Right hindlimb (tissue), 1 donor: ENCODE measurements at regions not wholly inside any gene's neighbourhood (a gene's known extent, or its start where the extent isn't known, plus 50 kb on each side); places are given as distances from the start of the nearest gene placed in this dataset.

Source experiments
- DNase-seq: peaks from one replicate; pipeline ENCODE4 v3.0.0-alpha.2; 2018

- no peak for DNase-seq
Observed at GRCh38 chr15:31151301-31152233, 50.0 kb upstream of the TRPM1 start.

- no peak for DNase-seq
Observed at GRCh38 chr15:31153531-31153930, 52.0 kb upstream of the TRPM1 start.

- no peak for DNase-seq
Observed at GRCh38 chr15:31155151-31155550, 53.6 kb upstream of the TRPM1 start.

GRCh38 chr15:31156226-31156625 is 54.7 kb upstream of the TRPM1 start:
- no peak for DNase-seq

- no peak for DNase-seq
Observed at GRCh38 chr15:31156808-31157207, 55.3 kb upstream of the TRPM1 start.

- no peak for DNase-seq
Observed at GRCh38 chr15:31157644-31158069, 56.1 kb upstream of the TRPM1 start.

GRCh38 chr15:31158858-31159569 is 57.5 kb upstream of the TRPM1 start:
- no peak for DNase-seq

- no peak for DNase-seq
Observed at GRCh38 chr15:31159837-31160236, 58.3 kb upstream of the TRPM1 start.

GRCh38 chr15:31160297-31160696 is 58.8 kb upstream of the TRPM1 start:
- no peak for DNase-seq

- no peak for DNase-seq
Observed at GRCh38 chr15:31160740-31161495, 59.4 kb upstream of the TRPM1 start.

GRCh38 chr15:31161951-31162350 is 60.4 kb upstream of the TRPM1 start:
- no peak for DNase-seq

GRCh38 chr15:31162721-31163510 is 61.4 kb upstream of the TRPM1 start:
- DNase-seq = no peak

- DNase-seq = no peak
Observed at GRCh38 chr15:31163769-31164572, 62.4 kb upstream of the TRPM1 start.

GRCh38 chr15:31164573-31164912 is 63.0 kb upstream of the TRPM1 start:
- no peak for DNase-seq

GRCh38 chr15:31169558-31169957 is 68.0 kb upstream of the TRPM1 start:
- no peak for DNase-seq

- no peak for DNase-seq
Observed at GRCh38 chr15:31171731-31172130, 70.2 kb upstream of the TRPM1 start.

GRCh38 chr15:31172606-31173005 is 71.1 kb upstream of the TRPM1 start:
- no peak for DNase-seq

- DNase-seq = no peak
Observed at GRCh38 chr15:31173790-31174450, 72.4 kb upstream of the TRPM1 start.

GRCh38 chr15:31175484-31175883 is 74.0 kb upstream of the TRPM1 start:
- no peak for DNase-seq

- no peak for DNase-seq
Observed at GRCh38 chr15:31177951-31178350, 76.4 kb upstream of the TRPM1 start.

- DNase-seq = no peak
Observed at GRCh38 chr15:31178705-31179104, 77.2 kb upstream of the TRPM1 start.
